ENCODE measurements at regions not wholly inside any gene's neighbourhood (a gene's known extent, or its start where the extent isn't known, plus 50 kb on each side); places are given as distances from the start of the nearest gene placed in this dataset.

GRCh38 chr6:95959261-95959660 is 56.5 kb upstream of the FUT9 start:
- H4K20me1 ChIP-seq (ENCODE audit: insufficient read depth, low read length), result no peaks in the 10 kb centered on the region
- peaks cover 5% of the 10 kb centered on the region for H3K9me3 ChIP-seq (ENCODE audit: low read depth, low read length)
- H3K27me3 ChIP-seq (ENCODE audit: insufficient read depth, low read length), result no peaks in the 10 kb centered on the region
- H2AFZ ChIP-seq (ENCODE audit: low read length), result no peak overlapping the region
- no peak for DNase-seq (ENCODE audit: insufficient read length, low spot score, missing footprints)
- no peaks in the 10 kb centered on the region for H3K79me2 ChIP-seq (ENCODE audit: insufficient read depth, low read length)
- H3K36me3 ChIP-seq (ENCODE audit: insufficient read depth, low read length), result no peaks in the 10 kb centered on the region
- no peaks in the 10 kb centered on the region for H3K4me1 ChIP-seq (ENCODE audit: insufficient read depth, low read length)
- no peak overlapping the region for H3K27ac ChIP-seq (ENCODE audit: low read depth, low read length)
- H3K4me2 ChIP-seq (ENCODE audit: insufficient read depth, low read length), result no peak overlapping the region
- no peak overlapping the region for H3K4me3 ChIP-seq (ENCODE audit: insufficient read depth, low read length)
- TF ChIP-seq CTCF (IDR thresholded peaks at IDR 0.05; ENCODE audit: extremely low read depth, low read depth, low read length), result no peak

Measured in osteoblast (primary cell).